Activated CD4-positive, alpha-beta memory T cell treated with anti-CD3 and anti-CD28 coated beads, Interleukin-2, amount 10 ng/mL, durations not matched to agents 7 days and 5 days (primary cell): ENCODE measurements at regions not wholly inside any gene's neighbourhood (a gene's known extent, or its start where the extent isn't known, plus 50 kb on each side); places are given as distances from the start of the nearest gene placed in this dataset.

Source experiments
- CTCF ChIA-PET: fragments of 350-600 bp; sonication (Branson Sonifier 250); formaldehyde crosslinking; loops from one replicate; lab custom pipeline; 2021; ENCODE audit warnings: antibody characterized with exemption, inconsistent platforms; lab: Charles Lee
- POLR2A ChIA-PET: fragments of 350-600 bp; sonication (Branson Sonifier 250); formaldehyde crosslinking; loops from one replicate; lab custom pipeline; 2021; ENCODE audit warnings: antibody characterized with exemption; lab: Charles Lee
- DNase-seq: peaks from one replicate; pipeline ENCODE4 v3.0.0-alpha.2; 2020
- H3K27ac Mint-ChIP-seq: one replicate; pipeline ENCODE4 v1.8.0; 2021; ENCODE audit warnings: mild to moderate bottlenecking, mixed read lengths
- H3K27me3 Mint-ChIP-seq: one replicate; pipeline ENCODE4 v1.8.0; 2021; ENCODE audit warnings: mixed read lengths
- H3K36me3 Mint-ChIP-seq: one replicate; pipeline ENCODE4 v1.8.0; 2021; ENCODE audit warnings: low read depth, mixed read lengths
- H3K4me1 Mint-ChIP-seq: one replicate; pipeline ENCODE4 v1.8.0; 2021; ENCODE audit warnings: mixed read lengths
- H3K4me3 Mint-ChIP-seq: one replicate; pipeline ENCODE4 v1.8.0; 2021; ENCODE audit warnings: mild to moderate bottlenecking, mixed read lengths
- H3K9me3 Mint-ChIP-seq: one replicate; pipeline ENCODE4 v1.8.0; 2021; ENCODE audit warnings: mixed read lengths

GRCh38 chr10:8544057-8544380, 489.5 kb downstream of the GATA3 start:
- no peak for DNase-seq
- POLR2A ChIA-PET = no interaction called here
- Mint-ChIP-seq H3K27me3 (no peaks in the 10 kb centered on the region), H3K4me3 (no peak overlapping the region), H3K9me3 (peaks cover 2% of the 10 kb centered on the region), H3K27ac (no peak overlapping the region), H3K36me3 (no peaks in the 10 kb centered on the region), H3K4me1 (no peaks in the 10 kb centered on the region)
- CTCF ChIA-PET = interaction anchor here (0.6 kb wide), 1 partner anchor 30 kb away, joined by 3 read pairs; no protein-coding TSS in a partner anchor

- Mint-ChIP-seq H3K36me3 (no peaks in the 10 kb centered on the region), H3K4me1 (no peaks in the 10 kb centered on the region), H3K27ac (no peak overlapping the region), H3K9me3 (peaks cover 2% of the 10 kb centered on the region), H3K4me3 (no peak overlapping the region), H3K27me3 (no peaks in the 10 kb centered on the region)
- ChIA-PET POLR2A (no interaction called here), CTCF (no interaction called here)
- no peak for DNase-seq
Observed at GRCh38 chr10:8544500-8544899, 490.0 kb downstream of the GATA3 start.

DNA sequence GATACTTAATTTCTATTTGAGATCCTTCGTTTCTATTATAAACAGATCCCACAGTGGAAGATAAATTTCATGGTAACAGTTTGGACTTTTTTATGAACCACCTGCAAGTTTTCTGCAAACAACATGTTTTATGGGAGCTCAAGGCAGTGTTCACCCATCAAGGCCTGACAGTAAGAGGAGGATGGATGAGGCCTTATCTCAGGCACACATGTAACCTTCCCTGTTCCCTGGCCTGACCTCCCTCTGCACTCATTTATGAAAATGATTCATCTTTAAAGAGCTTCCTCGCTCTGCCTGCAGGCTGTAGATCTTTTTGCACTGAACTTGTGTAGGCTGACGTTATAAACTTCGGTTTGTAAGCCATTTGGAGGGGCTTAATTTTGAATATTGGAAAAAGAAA, 500.1 kb downstream of the GATA3 start:
- DNase-seq = no peak
- Mint-ChIP-seq H3K4me1 (no peaks in the 10 kb centered on the region), H3K9me3 (no peaks in the 10 kb centered on the region), H3K36me3 (no peaks in the 10 kb centered on the region), H3K27me3 (no peaks in the 10 kb centered on the region), H3K4me3 (no peak overlapping the region), H3K27ac (no peak overlapping the region)
- POLR2A ChIA-PET = no interaction called here
- CTCF ChIA-PET = no interaction called here

GRCh38 chr10:8556321-8556720, 501.8 kb downstream of the GATA3 start:
- DNase-seq = no peak
- H3K27ac Mint-ChIP-seq = no peak overlapping the region
- no peaks in the 10 kb centered on the region for H3K9me3 Mint-ChIP-seq
- no peak overlapping the region for H3K4me3 Mint-ChIP-seq
- H3K4me1 Mint-ChIP-seq = no peaks in the 10 kb centered on the region
- ChIA-PET POLR2A (no interaction called here), CTCF (interaction anchor here (0.6 kb wide), 1 partner anchor 99 kb away, joined by 3 read pairs; no protein-coding TSS in a partner anchor)
- no peaks in the 10 kb centered on the region for H3K27me3 Mint-ChIP-seq
- no peaks in the 10 kb centered on the region for H3K36me3 Mint-ChIP-seq

GRCh38 chr10:8563478-8563877, 509.0 kb downstream of the GATA3 start:
- Mint-ChIP-seq H3K4me1 (peaks cover 4% of the 10 kb centered on the region), H3K27ac (peak overlapping the region; percentile 18), H3K36me3 (no peaks in the 10 kb centered on the region), H3K27me3 (no peaks in the 10 kb centered on the region), H3K9me3 (peaks cover 3% of the 10 kb centered on the region), H3K4me3 (no peak overlapping the region)
- DNase-seq = peak; percentile 17
- ChIA-PET POLR2A (interaction anchor here (0.5 to 0.8 kb wide), 2 partner anchors 14 to 51 kb away, joined by 3 read pairs; no protein-coding TSS in a partner anchor), CTCF (no interaction called here)

GRCh38 chr10:8566737-8567136, 512.2 kb downstream of the GATA3 start:
- Mint-ChIP-seq H3K4me3 (no peak overlapping the region), H3K27me3 (no peaks in the 10 kb centered on the region), H3K4me1 (peaks cover 4% of the 10 kb centered on the region), H3K36me3 (no peaks in the 10 kb centered on the region), H3K9me3 (peaks cover 3% of the 10 kb centered on the region), H3K27ac (no peak overlapping the region)
- no peak for DNase-seq
- CTCF ChIA-PET = interaction anchor here (1.1 kb wide), 1 partner anchor 63 kb away, joined by 3 read pairs; no protein-coding TSS in a partner anchor
- POLR2A ChIA-PET = no interaction called here

DNA sequence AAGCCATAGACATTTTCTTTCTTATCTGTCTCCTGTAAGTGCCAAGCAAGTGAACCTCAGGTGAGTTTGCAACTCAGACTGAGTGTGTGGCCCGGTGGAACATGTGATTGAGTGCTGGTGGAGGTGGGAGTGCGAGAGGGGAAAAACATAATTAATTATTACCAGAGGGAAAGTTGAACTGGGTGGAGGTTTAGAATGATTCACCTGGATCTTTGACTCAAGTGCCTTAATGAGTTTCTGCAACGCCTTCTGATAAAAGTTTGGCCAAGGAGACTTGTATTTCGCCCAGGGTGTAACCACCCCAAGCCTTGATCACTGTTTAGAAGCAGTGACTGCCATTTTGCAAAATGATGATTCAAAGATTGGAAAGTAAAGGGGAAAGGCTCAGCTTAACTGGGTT, 513.9 kb downstream of the GATA3 start:
- no peaks in the 10 kb centered on the region for H3K9me3 Mint-ChIP-seq
- no peaks in the 10 kb centered on the region for H3K27me3 Mint-ChIP-seq
- no peak overlapping the region for H3K4me3 Mint-ChIP-seq
- ChIA-PET CTCF (interaction anchor here (1.2 kb wide), 1 partner anchor 13 kb away, joined by 3 read pairs; no protein-coding TSS in a partner anchor), POLR2A (no interaction called here)
- H3K36me3 Mint-ChIP-seq = no peaks in the 10 kb centered on the region
- peaks cover 4% of the 10 kb centered on the region for H3K4me1 Mint-ChIP-seq
- no peak overlapping the region for H3K27ac Mint-ChIP-seq
- DNase-seq = no peak

- peaks cover 36% of the 10 kb centered on the region for H3K4me1 Mint-ChIP-seq
- ChIA-PET POLR2A (interaction anchor here (0.7 kb wide), 1 partner anchor 36 kb away, joined by 3 read pairs; no protein-coding TSS in a partner anchor), CTCF (no interaction called here)
- no peak overlapping the region for H3K27ac Mint-ChIP-seq
- H3K27me3 Mint-ChIP-seq = peaks cover 3% of the 10 kb centered on the region
- H3K36me3 Mint-ChIP-seq = peaks cover 9% of the 10 kb centered on the region
- H3K4me3 Mint-ChIP-seq = no peak overlapping the region
- H3K9me3 Mint-ChIP-seq = peaks cover 6% of the 10 kb centered on the region
- DNase-seq = no peak
Observed at GRCh38 chr10:8575620-8576019, 521.1 kb downstream of the GATA3 start.

- H3K27ac Mint-ChIP-seq = no peak overlapping the region
- ChIA-PET CTCF (no interaction called here), POLR2A (interaction anchor here (0.7 kb wide), 1 partner anchor 35 kb away, joined by 3 read pairs; no protein-coding TSS in a partner anchor)
- H3K27me3 Mint-ChIP-seq = peaks cover 3% of the 10 kb centered on the region
- H3K9me3 Mint-ChIP-seq = peaks cover 6% of the 10 kb centered on the region
- H3K36me3 Mint-ChIP-seq = peaks cover 9% of the 10 kb centered on the region
- no peak for DNase-seq
- no peak overlapping the region for H3K4me3 Mint-ChIP-seq
- peaks cover 36% of the 10 kb centered on the region for H3K4me1 Mint-ChIP-seq
Observed at GRCh38 chr10:8576281-8576680, 521.8 kb downstream of the GATA3 start.

DNA sequence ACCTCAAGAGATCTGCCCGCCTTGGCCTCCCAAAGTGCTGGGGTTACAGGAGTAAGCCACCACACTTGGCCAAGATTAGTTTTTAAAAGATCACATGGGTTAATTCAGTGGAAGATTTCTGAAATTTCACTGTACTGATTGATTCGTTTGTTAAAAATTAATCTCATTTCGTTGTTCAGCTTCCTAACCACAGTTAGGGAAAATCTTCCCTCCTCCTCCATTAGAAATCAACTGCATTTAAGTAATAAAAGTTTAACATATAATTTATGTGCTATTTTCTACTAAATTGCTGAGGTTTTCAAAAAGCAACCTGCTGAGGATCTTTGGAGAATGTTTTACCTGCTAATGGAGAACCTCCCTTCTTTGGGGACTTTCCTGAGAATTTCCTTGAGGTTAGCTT, 522.4 kb downstream of the GATA3 start:
- H3K27me3 Mint-ChIP-seq = peaks cover 6% of the 10 kb centered on the region
- POLR2A ChIA-PET = no interaction called here

DNA sequence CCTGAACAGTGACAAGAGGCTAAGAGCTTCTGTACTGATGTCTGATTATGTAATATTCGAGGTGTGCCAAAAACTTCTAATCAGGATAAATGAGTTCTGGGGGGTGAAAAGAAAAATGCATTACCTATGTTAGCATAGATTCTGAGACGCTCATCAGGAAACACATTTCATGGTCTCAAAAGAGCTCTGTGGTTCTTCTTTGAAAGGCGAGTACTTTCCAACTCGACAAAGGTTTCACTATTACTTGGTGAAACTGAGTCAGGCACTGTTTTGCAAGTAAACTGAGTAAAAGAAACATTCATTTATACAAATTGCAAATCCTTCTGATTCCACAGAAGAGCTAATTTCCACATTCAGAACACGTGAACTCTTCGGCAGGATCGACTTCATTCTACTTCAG, 523.2 kb downstream of the GATA3 start:
- ChIA-PET POLR2A (interaction anchor here (0.7 kb wide), 1 partner anchor 14 kb away, joined by 3 read pairs; no protein-coding TSS in a partner anchor), CTCF (interaction anchor here (1.2 kb wide), 1 partner anchor 54 kb away, joined by 3 read pairs; no protein-coding TSS in a partner anchor)
- no peak overlapping the region for H3K27ac Mint-ChIP-seq
- DNase-seq = no peak
- H3K27me3 Mint-ChIP-seq = peaks cover 7% of the 10 kb centered on the region
- H3K36me3 Mint-ChIP-seq = peaks cover 9% of the 10 kb centered on the region
- peaks cover 9% of the 10 kb centered on the region for H3K9me3 Mint-ChIP-seq
- no peak overlapping the region for H3K4me3 Mint-ChIP-seq
- peaks cover 36% of the 10 kb centered on the region for H3K4me1 Mint-ChIP-seq

More for the DNA sequence above, 522.4 kb downstream of the GATA3 start:
- Mint-ChIP-seq H3K4me3 (no peak overlapping the region), H3K4me1 (peaks cover 36% of the 10 kb centered on the region), H3K36me3 (peaks cover 9% of the 10 kb centered on the region), H3K27ac (no peak overlapping the region), H3K9me3 (peaks cover 8% of the 10 kb centered on the region)
- no peak for DNase-seq
- CTCF ChIA-PET = no interaction called here

DNA sequence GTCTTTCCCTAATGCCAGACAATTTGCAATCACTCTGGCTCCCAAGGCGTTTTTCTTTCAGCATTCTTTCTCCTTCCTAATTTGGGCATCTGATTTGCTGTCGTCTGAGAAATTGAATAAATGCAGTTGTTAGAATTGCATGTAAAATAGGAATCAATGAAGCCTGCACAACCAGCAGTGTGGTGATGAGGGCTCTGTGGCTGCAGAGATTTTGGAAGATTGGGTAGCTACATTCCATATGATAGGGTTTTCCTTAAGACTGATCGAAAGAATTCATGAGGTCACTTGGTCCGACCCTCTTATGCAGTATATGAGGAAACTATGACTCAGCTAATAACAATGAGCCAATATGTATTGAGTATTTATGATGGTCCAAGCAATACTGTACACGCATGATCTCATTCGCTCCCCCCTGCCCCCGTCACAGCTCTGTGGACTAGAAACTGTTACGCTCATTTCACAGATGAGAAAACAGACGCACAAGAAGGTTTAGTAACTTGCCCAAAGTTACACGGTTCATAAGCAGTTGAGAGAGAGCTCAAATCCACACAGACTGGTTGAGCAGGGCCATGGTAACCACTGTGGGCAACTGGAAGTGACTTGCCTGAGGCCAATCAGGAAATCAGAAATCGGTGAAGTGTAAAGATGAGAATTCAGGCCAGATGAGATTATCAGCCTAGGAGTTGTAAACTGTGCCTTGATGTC, 527.2 kb downstream of the GATA3 start:
- H3K9me3 Mint-ChIP-seq = peaks cover 3% of the 10 kb centered on the region
- H3K27me3 Mint-ChIP-seq = peaks cover 7% of the 10 kb centered on the region
- POLR2A ChIA-PET = no interaction called here
- no peak overlapping the region for H3K4me3 Mint-ChIP-seq
- DNase-seq = no peak
- CTCF ChIA-PET = interaction anchor here (0.7 kb wide), 1 partner anchor 12 kb away, joined by 3 read pairs; no protein-coding TSS in a partner anchor
- H3K36me3 Mint-ChIP-seq = no peaks in the 10 kb centered on the region
- H3K27ac Mint-ChIP-seq = no peak overlapping the region
- peaks cover 15% of the 10 kb centered on the region for H3K4me1 Mint-ChIP-seq

- Mint-ChIP-seq H3K4me1 (peaks cover 4% of the 10 kb centered on the region), H3K4me3 (no peak overlapping the region), H3K27me3 (peaks cover 18% of the 10 kb centered on the region), H3K36me3 (no peaks in the 10 kb centered on the region), H3K27ac (no peak overlapping the region), H3K9me3 (peaks cover 3% of the 10 kb centered on the region)
- DNase-seq = no peak
- ChIA-PET POLR2A (no interaction called here), CTCF (no interaction called here)
Observed at GRCh38 chr10:8583096-8583495, 528.6 kb downstream of the GATA3 start.
